ENCODE measurements at regions not wholly inside any gene's neighbourhood (a gene's known extent, or its start where the extent isn't known, plus 50 kb on each side); places are given as distances from the start of the nearest gene placed in this dataset.

DNA sequence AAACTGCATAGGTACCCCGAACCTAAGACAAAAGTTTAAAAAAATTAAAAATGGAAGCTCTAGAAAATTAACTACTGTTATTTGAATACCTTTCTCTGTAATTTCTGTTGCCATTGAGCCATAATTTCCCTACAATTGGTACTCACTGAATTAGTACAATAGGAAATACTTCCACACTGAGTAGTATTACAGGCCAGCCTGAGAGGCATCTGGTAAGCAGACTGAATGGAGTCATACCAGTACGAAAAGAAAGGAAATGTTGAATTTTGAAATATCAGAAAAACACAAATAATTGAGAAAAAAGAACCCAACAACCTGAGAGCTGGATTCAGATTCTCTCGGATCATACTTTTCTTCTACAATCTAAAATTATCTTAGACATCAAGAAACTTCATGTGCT lies 791.3 kb downstream of the TENT5A start:
- BruUV-seq (replicated peaks) = no TSS peak
- H3K4me1 ChIP-seq (ENCODE audit: control insufficient read depth, insufficient read depth, low read length) = no peaks in the 10 kb centered on the region
- H3K27ac ChIP-seq (ENCODE audit: low read length) = no peak overlapping the region
- no peak for DNase-seq (ENCODE audit: low read depth, low spot score)
- intact Hi-C loops (cut with micrococcal nuclease; ENCODE audit: unreplicated experiment) (no loop called here), in situ Hi-C loops (cut with HindIII; ENCODE audit: low pct_unique_long_range_greater_than_20kb, low sequenced_read_pairs) (no loop called here)
- TF ChIP-seq, protein P1, sequence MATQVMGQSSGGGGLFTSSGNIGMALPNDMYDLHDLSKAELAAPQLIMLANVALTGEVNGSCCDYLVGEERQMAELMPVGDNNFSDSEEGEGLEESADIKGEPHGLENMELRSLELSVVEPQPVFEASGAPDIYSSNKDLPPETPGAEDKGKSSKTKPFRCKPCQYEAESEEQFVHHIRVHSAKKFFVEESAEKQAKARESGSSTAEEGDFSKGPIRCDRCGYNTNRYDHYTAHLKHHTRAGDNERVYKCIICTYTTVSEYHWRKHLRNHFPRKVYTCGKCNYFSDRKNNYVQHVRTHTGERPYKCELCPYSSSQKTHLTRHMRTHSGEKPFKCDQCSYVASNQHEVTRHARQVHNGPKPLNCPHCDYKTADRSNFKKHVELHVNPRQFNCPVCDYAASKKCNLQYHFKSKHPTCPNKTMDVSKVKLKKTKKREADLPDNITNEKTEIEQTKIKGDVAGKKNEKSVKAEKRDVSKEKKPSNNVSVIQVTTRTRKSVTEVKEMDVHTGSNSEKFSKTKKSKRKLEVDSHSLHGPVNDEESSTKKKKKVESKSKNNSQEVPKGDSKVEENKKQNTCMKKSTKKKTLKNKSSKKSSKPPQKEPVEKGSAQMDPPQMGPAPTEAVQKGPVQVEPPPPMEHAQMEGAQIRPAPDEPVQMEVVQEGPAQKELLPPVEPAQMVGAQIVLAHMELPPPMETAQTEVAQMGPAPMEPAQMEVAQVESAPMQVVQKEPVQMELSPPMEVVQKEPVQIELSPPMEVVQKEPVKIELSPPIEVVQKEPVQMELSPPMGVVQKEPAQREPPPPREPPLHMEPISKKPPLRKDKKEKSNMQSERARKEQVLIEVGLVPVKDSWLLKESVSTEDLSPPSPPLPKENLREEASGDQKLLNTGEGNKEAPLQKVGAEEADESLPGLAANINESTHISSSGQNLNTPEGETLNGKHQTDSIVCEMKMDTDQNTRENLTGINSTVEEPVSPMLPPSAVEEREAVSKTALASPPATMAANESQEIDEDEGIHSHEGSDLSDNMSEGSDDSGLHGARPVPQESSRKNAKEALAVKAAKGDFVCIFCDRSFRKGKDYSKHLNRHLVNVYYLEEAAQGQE (IDR thresholded peaks at IDR 0.05; ENCODE audit: insufficient read depth in 1 of 2, low read depth in 2 of 2, low read length in 1 of 2) = no peak
- TF ChIP-seq POLR2AphosphoS5 (IDR thresholded peaks at IDR 0.05; ENCODE audit: low read depth, low read length) = no peak
- no peaks in the 10 kb centered on the region for H3K36me3 ChIP-seq (ENCODE audit: control insufficient read depth, insufficient read depth, low read length)
- ChIA-PET CTCF (no interaction called here), POLR2A (no interaction called here)
- no peak for ATAC-seq
- H3K9me3 ChIP-seq (ENCODE audit: control insufficient read depth, insufficient read depth, low read depth, low read length) = no peaks in the 10 kb centered on the region
- H3K4me3 ChIP-seq (ENCODE audit: low read depth in 2 of 2, low read length in 2 of 2) = no peak overlapping the region
- no peaks in the 10 kb centered on the region for H3K27me3 ChIP-seq (ENCODE audit: control insufficient read depth, insufficient read depth, low read length)

DNA sequence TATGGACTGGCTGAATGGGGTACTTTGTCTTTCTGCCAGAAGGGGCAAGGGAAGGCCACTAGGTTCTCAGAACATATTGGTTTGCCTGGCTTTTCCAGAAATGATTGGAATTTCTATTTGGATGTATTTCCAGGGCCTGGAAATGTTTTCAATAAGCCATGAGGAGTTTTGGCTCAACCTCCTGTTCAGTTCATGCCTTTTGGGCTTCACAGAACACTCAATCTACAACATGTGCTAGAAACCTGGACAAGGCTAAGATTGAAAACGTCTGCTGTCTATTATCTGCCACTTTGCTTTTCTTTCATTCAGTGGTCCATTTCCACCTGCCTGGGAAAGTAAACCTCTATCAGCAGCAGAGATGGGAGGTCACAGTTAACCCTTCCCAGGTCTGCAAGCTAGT lies 793.4 kb downstream of the TENT5A start:
- ChIA-PET CTCF (no interaction called here), POLR2A (no interaction called here)
- Histone ChIP-seq H3K9me3 (ENCODE audit: control insufficient read depth, insufficient read depth, low read depth, low read length) (no peaks in the 10 kb centered on the region), H3K27me3 (ENCODE audit: control insufficient read depth, insufficient read depth, low read length) (no peaks in the 10 kb centered on the region), H3K36me3 (ENCODE audit: control insufficient read depth, insufficient read depth, low read length) (no peaks in the 10 kb centered on the region), H3K4me1 (ENCODE audit: control insufficient read depth, insufficient read depth, low read length) (no peaks in the 10 kb centered on the region), H3K27ac (ENCODE audit: low read length) (no peak overlapping the region), H3K4me3 (ENCODE audit: low read depth in 2 of 2, low read length in 2 of 2) (no peak overlapping the region)
- intact Hi-C loops (cut with micrococcal nuclease; ENCODE audit: unreplicated experiment) = no loop called here
- TF ChIP-seq, protein P2, sequence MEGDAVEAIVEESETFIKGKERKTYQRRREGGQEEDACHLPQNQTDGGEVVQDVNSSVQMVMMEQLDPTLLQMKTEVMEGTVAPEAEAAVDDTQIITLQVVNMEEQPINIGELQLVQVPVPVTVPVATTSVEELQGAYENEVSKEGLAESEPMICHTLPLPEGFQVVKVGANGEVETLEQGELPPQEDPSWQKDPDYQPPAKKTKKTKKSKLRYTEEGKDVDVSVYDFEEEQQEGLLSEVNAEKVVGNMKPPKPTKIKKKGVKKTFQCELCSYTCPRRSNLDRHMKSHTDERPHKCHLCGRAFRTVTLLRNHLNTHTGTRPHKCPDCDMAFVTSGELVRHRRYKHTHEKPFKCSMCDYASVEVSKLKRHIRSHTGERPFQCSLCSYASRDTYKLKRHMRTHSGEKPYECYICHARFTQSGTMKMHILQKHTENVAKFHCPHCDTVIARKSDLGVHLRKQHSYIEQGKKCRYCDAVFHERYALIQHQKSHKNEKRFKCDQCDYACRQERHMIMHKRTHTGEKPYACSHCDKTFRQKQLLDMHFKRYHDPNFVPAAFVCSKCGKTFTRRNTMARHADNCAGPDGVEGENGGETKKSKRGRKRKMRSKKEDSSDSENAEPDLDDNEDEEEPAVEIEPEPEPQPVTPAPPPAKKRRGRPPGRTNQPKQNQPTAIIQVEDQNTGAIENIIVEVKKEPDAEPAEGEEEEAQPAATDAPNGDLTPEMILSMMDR (IDR thresholded peaks at IDR 0.05) = no peak
- TF ChIP-seq POLR2AphosphoS5 (IDR thresholded peaks at IDR 0.05; ENCODE audit: low read depth, low read length) (no peak), TCF7L2 (IDR thresholded peaks at IDR 0.05; ENCODE audit: low read depth, low read length) (no peak), SIN3A (IDR thresholded peaks at IDR 0.05; ENCODE audit: borderline replicate concordance, insufficient read depth, low read depth, low read length) (no peak)
- TF ChIP-seq, protein P1 (IDR thresholded peaks at IDR 0.05; ENCODE audit: insufficient read depth in 1 of 2, low read depth in 2 of 2, low read length in 1 of 2) = no peak
- no peak for DNase-seq (ENCODE audit: low read depth, low spot score)
- no peak for ATAC-seq
- no TSS peak for BruUV-seq (replicated peaks)
- in situ Hi-C loops (cut with HindIII; ENCODE audit: low pct_unique_long_range_greater_than_20kb, low sequenced_read_pairs) = no loop called here
